Stimulated activated CD8-positive, alpha-beta memory T cell treated with anti-CD3 and anti-CD28 coated beads, Interleukin-12 subunit alpha, Interleukin-12 subunit beta, amount 100 ng/mL, for 1 hour (primary cell): ENCODE measurements at regions not wholly inside any gene's neighbourhood (a gene's known extent, or its start where the extent isn't known, plus 50 kb on each side); places are given as distances from the start of the nearest gene placed in this dataset.

ENCODE experiments used
- DNase-seq: peaks from one replicate; pipeline ENCODE4 v3.0.0-alpha.2; 2020; ENCODE audit warnings: low read depth

DNA sequence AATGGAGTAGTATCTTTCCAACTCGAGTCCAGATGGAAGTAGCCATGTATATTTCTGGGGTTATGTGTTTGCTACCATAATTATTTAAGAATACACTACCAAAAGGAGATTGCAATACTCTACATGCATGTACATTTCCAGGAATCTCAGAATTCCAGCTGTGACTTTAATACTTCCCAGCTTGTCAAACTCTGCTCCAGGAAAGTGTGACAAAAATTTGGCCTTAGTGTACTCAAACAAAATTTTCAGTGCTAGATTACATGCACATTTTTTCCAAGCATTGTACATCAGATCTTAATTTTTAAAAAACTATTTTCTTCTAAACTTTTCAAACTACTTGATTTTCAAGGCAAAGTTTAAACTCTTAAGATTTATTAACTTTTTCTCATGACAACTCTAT is 1791.6 kb downstream of the SUCLG1 start:
- DNase-seq = no peak

DNA sequence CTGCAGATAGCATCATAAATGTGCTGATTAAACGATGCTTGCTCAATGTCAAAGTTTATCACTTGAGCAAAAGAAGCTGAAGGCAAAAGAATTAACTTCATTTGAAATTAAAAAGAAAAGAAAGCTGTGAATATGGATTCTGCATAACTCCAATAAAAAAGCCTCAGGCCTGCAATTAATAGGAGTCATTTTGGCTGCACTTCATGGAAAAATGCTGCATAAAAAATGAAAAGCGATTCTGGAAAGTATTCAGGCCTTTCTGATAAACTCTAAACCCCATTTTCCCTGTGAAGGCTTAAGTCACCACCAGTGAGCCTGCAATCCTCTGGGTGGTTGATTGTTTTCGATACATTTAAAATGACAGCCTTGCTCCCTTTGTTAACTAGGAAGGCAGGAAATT is 1793.4 kb downstream of the SUCLG1 start:
- no peak for DNase-seq

DNA sequence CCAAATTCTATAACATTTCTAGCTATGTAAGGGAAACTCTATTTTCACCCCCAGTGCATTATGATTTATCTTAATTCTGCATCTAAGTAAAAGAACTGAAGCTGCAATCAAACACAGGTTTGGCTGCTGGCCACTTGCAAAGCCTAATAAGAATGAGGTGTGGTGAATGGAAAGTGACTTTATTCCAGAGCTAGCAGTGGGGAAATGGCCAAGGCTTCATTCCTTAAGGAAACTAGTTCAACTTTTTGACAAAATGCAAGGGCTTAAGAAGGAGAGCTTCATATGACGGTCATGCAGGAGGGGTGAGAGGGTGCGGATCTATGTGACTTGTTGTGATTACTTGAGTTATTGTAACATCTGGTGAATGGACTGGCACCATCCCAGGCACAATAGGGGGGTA is 1802.0 kb downstream of the SUCLG1 start:
- no peak for DNase-seq

DNA sequence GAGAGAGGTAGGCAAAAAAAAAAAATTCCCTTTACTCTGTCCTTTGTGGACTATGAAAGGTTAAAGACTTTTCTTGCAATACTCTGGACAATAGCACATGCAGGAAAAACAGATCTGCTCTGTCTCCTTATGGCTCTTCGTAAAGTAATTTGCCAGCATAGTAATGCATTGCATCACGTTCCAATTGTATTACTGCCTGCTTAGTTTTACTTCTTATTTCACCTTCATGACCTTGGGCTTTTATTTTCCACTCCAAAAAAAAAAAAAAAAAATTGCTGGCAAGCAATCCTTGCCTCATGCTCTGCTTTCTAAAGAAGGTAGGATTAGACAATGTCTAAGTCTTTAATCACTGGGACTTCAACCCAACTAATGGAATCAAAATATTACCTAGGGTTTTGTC is 1802.7 kb downstream of the SUCLG1 start:
- no peak for DNase-seq

DNA sequence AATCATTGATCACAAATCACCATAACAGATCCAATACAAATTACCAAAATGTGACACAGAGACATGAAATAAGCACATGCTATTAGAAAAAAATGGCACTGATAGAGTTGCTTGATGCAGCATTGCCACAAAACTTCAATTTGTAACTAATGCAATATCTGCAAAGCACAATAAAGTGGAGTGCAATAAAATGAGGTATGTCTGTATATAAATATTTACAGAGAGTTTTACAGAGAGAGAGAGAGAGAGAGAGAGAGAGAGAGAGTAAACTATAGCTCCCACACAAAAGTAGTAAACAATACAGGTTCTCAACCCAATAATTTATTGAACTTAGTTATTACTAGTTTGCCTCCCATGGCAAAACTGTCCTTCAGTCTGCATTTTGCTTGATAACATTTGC is 1807.0 kb downstream of the SUCLG1 start:
- no peak for DNase-seq

DNA sequence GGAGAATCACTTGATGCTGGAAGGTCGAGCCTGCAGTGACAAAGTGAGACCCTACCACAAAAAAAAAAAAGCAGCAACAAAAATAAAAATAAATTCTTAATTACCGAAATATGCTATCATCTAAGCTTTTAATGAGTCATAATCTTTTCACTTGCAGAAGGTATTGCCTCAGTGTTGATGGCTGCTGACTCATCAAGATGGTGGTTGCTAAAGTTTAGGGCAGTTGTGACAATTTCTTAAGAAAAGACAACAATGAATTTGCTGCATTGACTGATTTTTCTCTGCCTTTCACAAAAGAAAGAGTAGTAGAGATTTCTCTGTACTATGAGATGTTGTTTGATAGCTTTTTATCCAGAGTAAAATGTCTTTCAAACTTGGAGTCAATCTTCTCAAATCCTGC is 1809.0 kb downstream of the SUCLG1 start:
- no peak for DNase-seq

DNA sequence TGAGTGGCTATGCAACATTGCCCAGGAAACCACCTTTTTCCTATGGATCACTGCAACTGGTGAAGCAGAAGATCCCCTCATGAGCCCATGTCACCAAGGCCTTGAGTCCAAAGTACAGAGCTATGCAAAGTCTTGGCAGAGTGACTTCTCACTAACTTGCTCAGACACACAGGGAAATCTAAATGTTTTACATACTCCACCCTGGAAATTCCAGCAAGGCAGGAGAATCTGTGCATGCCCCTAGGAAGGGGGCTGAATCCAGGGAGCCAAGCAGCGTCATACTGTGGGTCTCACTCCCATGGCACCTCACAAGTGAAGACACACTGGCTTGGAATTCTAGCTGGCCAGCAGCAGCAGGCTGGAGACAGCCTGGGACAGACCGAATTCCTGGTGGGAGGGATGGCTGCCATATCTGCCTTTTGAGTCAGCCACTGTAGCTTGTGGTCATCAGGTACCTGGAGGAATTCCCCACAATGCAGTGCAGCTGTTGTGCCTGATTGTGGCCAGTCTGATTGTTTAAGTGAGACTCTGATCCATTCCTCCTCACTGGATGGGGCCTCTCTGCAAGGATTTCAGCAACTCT is 1817.4 kb downstream of the SUCLG1 start:
- no peak for DNase-seq

DNA sequence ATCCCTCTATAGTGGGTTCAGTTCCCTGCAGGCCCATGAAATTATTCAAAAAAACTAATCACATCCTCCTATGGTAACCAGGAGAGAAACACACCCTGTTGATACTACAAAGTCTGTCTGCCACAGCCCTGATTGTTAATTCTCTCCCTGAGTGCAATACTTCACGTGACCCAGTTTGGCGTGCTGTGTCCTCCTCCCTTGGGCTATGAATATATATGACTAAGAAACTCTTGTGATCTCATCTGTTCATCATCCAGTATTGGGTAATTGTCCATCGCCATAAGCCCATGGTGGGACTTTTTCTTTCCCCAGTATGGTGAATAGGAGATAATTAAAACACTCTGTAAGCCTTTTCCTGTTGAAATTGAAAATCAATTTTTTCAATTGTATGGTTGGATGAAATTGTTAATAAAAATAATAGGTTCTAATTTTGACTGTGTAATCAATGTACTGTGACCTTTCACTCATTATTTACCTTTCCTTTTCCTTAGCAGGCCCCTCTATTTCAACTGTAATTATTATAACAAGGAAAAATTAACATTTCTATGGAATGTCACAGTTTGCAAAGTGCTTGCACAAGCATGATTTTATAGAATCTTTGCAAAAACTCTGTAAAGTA is 1822.6 kb downstream of the SUCLG1 start:
- no peak for DNase-seq

DNA sequence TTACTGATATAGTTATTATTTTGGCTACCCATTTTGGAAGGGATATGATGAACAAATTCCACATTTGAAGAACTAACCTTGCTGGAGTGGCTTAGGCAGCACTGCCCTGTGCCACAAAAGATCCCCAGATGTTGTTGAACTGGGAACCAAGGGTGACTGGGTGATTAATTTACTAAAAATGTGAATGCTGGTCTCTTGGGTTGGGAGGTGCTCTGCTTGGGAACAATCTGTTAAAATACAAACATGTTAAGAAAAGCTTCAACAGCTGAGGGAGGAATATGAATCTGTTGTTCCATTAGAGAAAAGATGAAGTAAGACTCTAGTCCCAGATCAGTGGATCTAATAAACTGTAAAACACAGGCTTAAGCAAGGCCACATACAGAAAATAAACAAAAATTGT is 1860.1 kb downstream of the SUCLG1 start:
- no peak for DNase-seq

DNA sequence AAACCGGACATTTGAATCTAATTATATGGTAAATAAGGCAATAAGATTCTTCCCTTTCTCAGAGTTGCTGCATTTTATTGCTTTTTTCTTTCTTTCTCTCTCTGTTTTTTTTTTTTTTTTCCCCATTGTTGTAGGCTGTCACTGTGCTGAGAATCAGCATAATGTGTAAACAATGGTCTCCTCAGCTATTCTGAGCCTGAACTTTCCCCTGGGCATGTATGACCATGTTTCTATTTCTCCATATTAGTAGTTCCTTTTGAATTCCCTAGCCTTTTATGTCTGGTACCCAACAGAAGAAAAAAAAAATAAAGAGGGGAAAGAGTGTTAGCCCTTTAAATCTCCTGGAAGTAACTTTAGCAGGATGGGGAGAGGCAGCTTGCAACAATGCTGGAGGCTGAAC is 1862.5 kb downstream of the SUCLG1 start:
- no peak for DNase-seq

DNA sequence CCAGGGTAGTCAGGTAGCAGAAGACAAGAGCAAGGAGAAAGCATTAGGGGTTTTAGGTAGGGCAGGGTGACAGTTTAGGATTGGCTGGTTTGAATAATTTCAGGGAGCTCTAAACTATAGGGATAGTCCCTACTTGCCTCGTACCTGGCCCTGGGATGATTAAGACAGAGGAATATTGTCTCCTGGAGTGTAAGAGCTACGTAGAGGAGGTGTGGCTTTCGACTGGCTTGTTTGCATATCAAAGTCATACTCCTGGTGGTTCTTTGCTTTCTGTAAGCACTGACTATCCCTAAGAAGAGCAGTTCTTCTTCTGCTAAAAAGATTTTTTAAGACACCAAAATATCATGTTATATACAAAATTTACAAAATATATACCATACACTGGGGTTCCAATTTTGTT is 1867.4 kb downstream of the SUCLG1 start:
- no peak for DNase-seq

DNA sequence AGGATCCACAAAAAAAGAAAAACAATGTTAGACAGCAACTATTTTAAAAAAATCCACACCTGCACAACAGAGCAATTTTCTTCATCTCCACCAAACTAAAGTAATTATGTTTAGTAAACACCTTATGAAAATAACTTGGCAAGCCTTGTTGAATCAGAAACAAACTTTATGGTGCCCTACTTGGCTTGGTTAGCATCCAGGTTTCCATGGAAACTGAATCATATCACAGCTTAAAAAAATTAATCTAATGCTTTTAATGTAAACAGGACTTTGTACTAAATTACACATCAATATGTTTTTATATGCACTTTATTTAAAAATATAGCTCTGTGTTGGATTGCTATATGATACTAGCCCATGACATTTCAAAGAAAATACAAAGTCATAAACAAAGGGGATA is 1882.4 kb downstream of the SUCLG1 start:
- DNase-seq = no peak

DNA sequence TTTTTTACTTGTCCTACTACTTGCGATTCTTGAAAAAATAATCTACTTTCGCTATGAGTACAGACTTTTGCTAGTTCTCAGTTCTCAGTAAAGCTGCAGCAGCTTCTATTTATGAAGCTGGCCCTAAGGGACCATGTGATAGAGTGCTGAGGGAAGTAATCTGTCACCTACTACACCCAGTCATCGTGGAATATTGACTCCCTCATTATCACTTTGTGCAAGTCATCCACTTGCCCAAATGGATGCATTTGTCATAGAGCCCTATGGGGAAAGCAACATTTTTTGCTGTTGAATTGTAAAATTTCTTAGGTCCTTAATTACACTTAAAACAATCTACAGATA is 1919.8 kb downstream of the SUCLG1 start:
- DNase-seq = no peak

DNA sequence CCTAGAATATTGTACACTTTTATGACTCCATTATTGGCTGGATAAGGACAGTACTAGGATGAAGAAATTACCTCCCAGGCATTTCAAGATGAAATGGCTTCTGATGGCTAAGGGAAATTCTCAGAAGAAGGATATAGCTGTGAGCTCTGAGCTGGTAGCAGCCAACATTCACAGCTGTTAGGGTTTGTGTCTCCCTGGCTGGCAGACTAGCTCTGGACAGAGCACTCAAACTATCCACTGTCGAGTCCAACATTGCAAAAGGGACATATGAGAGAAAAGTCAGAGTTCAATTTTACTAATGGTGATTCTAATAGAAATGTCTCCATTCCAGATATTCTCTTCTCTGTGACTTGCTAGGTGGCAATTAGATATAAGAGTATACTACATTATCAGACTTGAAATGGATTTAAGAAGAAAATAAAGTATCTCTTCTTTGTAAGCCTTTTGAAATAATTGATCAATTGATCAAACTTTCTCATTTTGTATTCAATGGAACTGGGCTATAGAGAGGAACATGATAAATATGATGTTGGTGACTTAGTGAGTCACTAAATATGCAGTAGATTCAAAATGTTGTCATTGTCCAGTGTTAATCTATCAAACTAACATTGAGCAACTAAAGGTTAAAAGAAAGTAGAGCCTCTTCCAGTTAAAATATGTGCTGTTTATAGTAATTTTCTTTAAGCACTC is 1920.3 kb downstream of the SUCLG1 start:
- no peak for DNase-seq

DNA sequence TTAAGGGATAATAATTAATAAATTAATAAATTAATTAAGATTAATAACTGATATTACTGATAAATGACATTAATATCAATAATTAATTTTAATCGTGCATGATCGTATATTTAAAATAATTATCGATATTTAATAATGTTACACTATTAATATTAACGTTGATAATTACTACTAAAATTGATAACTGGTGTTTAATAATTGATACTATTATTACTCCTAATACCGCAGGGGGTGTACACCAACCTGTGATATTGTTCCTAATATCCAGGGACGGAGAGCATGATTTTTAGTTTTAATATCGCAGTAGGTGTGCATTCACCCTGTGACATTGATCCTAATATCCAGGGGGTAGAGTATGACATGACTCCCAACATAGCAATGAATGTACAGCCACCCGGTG is 1930.8 kb downstream of the SUCLG1 start:
- no peak for DNase-seq

DNA sequence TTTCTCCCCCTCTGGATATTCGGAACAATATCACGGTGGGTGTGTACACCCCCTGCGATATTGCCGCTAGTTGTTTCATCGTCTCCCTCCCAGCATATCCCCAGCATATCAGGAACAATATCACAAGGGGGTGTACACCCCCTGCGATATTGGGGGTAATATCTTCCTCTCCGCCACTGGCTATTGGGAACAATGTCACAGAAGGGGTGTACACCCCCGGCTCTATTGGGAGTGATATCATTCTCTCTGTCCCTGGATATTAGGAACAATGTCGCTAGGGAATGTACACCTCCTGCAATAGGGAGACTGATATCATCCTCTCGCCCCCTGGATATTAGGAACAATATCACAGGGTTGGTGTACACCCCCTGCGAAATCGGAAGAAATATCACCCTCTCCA is 1932.0 kb downstream of the SUCLG1 start:
- DNase-seq = no peak

DNA sequence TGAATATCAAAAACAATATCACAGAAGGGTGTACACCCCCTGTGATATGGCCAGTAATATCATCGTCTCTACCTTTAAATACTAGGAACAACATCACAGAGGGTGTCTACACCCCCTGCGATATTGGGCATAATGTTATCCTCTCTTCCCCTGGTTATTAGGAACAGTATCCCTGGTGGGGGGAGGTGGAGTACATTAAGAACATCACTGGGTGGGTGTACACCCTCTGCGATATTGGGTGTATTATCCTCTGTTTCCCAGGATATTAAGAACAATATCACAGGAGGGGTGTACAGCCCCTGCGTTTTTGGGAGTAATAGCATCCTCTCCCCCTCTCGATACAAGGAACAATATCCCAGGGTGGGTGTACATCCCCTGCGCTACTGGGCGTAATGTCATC is 1932.8 kb downstream of the SUCLG1 start:
- DNase-seq = no peak

DNA sequence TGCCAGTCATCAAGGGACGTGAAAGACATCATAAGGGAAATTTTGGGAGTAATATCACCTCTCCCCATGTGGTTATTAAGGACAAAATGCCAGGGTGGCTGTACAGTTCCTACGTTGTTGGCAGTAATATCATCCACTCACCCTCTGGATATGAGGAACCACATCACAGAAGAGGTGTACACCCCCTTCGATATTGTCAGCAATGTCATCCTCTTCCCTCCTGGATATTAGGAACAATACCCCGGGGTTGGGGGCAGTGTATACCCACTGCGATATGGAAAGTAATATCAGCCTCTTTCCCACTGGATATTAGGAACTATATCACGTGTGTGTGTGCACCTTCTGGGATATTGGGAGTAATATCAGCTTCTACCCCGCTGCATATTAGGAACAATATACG is 1933.3 kb downstream of the SUCLG1 start:
- no peak for DNase-seq

DNA sequence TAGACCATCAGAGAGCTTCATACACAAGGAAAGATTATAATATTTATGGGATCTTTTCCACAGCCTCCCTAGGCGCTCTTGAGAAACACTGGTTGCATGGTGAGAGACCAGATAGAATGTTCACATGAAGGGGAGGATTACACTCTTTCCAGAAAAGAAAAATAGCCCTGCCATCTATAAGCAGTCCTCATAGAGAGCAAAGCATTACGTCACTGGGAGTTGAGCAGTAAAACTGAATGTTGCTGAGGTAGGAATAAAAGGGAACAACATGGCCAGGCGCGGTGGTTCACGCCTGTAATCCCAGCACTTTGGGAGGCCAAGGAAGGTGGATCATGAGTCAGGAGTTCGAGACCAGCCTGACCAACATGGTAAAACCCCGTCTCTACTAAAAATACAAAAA is 1934.3 kb downstream of the SUCLG1 start:
- no peak for DNase-seq

DNA sequence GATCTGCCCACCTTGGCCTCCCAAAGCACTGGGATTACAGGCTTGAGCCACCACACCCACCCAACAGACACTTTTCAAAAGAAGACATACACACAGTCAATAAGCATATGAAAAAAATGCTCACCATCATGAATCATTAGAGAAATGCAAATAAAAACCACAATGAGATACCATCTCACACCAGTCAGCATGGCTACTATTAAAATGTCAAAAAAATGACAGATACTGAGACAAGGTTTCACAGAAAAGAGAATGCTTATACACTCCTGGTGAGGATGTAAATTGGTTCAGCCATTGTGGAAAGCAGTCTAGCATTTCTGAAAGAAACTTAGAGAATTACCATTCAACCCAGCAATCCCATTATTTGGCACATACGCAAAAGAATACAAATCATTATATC is 1947.2 kb downstream of the SUCLG1 start:
- DNase-seq = no peak

DNA sequence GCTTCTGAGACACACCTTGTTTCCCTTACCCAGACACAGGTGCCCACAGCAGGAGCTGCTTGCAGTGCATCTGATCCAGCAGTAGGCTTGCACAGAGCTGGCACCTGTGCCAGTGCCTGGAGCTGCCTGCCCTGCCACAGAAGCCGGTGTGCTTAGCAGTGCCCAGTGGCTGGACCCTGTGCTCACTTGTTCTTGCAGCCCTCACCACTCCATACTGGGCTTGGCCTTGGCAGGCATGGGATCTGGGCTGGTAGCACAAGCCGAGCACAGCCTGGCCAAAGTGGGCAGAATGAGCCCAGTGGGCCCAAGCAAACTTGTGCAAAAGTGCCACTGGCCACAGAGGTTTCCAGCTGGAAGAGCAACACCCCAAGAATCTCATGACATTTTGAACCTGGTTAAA is 1950.4 kb downstream of the SUCLG1 start:
- DNase-seq = no peak

DNA sequence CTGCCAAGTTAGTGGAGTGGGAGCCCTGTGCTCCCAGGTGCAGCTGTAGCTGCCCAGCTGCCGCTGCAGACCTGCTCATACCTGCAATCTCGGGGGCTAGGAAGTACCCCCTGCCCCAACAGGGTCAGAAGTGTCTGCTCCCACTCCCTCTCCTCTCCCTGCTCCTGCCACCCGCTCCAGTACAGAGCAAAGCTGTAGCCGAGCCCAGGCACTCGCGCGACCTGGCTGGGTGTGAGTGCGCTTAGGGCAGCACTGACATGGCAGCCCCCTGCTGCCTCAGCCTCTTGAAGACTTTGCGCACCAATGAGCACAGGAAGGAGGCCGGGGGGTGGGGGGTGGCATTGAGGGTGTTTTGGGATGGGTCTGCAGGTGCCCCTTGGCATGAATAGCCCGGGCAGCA is 1951.4 kb downstream of the SUCLG1 start:
- no peak for DNase-seq

DNA sequence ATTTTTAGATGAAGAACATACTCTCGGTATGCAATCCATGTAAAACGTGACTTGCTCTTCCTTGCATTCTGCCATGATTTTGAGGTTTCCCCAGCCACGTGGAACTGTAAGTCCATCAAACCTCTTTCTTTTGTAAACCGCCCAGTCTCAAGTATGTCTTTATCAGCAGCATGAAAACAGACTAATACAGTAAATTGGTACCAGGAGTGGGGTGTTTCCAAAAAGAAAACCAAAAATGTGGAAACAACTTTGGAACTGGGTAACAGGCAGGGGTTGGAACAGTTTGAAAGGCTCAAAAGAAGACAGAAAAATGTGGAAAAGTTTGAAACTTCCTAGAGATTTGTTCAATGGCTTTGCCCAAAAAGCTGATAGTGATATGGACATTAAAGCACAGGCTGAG is 1957.9 kb downstream of the SUCLG1 start:
- no peak for DNase-seq

DNA sequence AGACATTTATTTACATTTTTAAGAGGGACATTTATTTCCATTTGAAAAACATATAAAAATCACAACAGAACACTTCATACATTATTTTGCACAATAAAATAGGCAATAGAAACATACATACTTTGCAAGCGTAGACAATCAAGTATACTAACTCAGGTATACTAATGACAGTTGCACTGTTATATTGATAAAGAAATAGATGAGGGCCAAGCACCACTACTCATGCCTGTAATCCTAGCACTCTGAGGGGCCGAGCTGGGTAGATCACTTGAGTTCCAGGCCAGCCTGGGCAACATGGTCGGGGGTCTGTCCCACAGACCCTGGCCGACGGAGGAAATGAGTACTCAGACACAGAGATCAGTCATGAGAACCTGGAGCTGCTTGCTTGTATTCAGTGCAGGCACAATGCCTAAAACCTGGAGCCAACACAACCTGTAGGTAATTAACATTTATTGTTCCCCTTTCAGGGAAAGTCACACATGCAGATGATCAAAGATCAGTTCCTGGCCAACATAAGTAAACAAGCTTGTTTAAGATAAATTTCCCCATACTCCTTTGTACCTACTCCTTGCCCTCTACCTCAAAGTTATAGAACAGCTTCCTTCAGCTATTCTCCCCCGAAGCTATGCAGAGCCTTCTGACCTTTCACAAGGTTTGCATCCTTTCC is 1960.2 kb downstream of the SUCLG1 start:
- no peak for DNase-seq
